SIG-M5 treated with dmso at 0.1 percent for 504 hours (cell line): ENCODE measurements at regions not wholly inside any gene's neighbourhood (a gene's known extent, or its start where the extent isn't known, plus 50 kb on each side); places are given as distances from the start of the nearest gene placed in this dataset.

Experiments used
- DNase-seq: peaks from one replicate; lab custom pipeline; 2025; ENCODE audit not compliant: unreplicated experiment; lab: John Stamatoyannopoulos, UW

DNA sequence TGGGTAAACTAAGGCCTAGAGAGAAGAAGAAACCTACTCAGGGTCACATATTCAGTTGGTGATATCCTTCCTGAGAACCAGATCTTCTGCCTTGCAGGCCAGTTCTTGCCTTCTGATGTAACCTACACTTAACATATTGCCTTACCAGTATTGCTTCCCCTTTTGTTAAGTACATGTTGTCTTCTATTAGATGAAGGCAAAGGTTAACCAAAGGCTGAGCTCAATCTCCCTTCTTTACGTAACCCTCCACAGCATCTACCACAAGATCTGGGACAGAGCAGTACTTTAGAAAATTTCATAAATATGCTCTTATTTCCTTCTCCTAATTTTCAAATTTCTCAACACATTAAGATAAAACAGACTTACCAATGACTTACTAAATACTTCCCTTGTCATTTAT, 474.4 kb downstream of the SH2D1A start:
- DNase-seq: peak; percentile 0

DNA sequence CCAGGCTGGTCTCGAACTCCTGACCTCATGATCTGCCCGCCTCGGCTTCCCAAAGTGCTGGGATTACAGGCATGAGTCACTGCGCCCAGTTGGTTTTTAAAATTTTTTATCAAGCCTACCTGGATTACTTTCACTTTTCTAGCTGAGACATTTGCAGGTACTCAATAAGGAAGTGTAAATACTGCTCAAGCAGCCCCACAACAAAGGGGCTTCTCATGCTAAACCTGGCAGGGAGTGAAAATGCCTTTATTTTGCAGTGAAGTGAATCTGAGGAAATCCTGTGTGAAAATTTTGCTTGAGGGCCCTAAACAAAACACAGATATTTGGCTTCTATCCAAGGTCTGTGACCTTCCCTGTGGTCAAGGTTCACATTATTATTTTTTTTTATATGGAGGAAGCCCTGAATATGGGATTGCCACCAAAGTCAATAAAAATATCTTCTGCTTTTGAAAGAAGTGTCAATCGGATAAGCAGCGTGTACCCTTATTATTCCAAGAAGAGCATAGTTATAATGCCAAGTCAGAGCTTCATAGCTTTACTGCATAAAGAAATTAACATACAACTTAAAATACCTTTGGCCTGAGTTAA, 481.0 kb downstream of the SH2D1A start:
- DNase-seq: no peak

DNA sequence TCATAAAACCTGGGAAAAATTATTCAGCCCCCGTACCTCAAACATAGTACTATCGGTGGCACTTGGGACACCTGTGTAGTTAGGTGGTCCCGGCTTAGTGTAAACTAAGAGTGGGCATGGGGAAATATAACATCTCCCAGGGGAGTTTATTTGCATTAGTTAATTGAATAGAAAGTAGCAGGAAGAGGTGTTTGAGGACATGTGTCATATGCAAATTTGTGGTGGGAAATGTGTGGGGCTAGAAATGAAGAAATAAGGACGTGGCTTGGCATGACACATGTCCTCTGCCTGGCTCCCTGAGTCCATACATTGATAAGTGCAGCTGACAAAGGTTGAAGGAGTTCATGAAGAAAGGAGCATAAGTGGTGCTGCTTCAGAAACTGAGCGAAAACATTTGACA, 483.6 kb downstream of the SH2D1A start:
- no peak for DNase-seq

DNA sequence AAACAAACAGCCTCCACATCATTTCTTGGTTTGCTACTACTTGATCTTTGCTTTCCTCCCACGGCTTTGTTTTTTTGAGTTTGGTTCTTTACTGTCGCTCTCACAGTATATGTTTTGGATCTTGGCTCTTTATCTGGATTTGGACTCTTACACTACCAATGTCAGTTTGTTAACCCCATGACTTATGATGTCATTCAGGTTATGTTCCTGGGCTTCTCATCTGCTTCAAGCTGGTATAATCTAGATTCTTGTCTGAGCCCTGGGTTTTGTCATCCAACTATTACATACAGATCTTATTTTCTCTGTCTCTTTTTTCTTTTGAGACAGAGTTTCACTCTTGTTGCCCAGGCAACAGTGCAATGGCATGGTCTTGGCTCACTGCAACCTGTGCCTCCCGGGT, 482.9 kb upstream of the TEX13C start:
- no peak for DNase-seq

DNA sequence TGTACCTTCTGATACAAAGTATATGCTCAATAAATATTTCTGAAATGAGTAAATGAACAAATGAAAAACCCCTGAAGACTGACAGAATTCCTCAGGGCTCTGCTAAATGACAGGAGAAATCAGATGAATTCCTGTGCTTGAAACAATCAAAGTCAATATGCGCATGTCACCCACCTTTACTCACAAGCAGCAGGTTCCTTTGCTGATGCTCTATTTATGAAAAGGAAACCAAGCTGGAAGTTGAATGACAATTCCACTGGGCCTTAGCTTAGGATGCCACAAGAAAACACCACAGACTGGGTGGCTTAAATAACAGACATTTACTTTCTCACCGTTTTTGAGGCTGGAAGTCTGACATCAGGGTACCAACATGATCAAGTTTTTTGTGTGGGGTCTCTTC, 477.5 kb upstream of the TEX13C start:
- no peak for DNase-seq

DNA sequence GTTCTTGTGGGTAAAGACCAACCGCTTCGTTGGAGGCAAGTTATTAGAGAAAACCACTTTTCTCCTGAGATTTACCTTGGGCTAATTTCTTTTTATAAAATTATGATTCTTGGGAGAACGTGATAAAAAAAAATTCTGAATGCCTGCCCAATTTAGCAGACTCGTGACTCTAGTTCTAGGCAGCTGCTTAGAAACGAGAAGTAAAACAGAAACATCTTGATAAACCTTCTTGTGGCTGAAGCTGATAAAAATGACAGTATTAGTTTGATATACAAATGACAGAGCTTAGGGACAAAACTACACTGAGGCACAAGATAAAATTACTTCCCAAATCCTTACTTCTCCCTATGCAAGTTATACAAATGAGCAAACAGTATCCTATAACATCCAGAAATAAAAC, 458.9 kb upstream of the TEX13C start:
- DNase-seq: no peak

DNA sequence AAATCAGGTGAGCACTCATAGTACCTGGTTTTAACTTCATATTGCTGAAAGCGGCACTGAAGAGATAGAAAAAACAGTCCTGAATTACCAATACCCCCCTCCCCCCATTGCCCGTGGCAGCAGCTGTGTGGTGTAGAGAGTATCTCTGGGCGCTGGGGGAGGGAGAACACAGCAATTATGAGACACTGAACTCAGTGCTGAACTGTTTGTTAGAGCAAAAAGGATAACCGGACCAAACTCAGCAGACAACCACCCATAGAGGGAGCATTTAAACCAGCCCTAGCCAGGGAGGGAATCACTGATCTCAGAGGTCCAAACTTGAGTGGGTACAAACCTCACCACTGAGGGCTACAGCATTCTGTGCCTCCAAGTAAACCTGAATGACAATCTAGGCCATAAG, 457.4 kb upstream of the TEX13C start:
- DNase-seq: no peak

DNA sequence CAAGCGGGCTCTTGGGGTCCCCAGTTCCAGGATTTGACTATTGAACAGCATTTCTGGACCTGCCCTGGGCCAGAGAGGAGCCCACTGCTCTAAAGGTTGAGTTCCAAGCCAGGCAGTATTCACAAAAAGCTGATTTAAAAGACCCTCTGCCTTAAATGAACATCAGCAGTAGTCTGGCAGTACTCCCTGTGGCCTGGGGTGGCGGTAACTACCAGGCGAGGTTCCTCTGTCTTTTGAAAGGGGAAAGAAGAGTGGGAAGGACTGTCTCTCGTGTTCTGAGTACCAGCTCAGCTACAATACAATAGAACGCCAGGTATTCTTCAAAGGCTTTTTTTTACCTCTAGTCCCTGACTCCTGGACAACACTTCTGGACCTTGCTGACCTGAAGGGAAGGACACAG, 456.4 kb upstream of the TEX13C start:
- no peak for DNase-seq

DNA sequence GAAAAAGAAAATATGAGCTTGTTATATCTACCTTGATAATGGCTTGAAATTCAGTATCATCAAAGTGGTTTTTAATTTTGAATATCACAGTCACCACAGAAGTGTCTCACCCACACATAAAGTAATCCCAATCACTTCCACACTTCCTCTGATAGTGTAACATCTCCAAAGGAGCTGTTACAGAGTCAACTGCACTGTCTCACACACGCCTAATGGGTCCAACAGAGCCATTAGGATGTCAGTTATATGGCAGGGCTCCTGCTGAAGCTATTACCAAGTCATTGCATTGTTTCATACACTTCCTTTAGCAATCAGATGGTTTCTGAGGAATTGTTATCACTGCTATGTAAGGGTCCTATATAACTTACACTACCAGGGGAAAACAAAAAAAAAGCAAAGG, 432.1 kb upstream of the TEX13C start:
- DNase-seq: no peak

DNA sequence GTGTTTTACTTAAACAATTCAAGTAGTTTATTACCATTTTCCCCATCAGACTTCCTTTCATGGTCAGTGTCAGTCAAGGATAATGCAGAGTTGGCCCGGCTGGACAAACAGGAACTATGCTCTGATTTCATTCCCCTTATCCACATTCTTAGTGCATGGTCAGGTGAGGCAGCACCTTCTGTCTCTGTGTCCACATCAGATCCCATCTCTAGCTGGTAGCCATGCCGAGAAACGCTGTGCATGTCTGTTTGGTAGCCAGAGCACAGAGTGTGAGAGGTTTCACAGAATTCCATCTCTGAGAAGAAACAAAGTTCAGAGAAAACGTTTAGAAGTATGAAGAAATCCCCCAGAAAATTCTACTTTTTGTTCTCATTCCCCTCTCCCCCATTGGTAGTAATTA, 423.7 kb upstream of the TEX13C start:
- DNase-seq: no peak

DNA sequence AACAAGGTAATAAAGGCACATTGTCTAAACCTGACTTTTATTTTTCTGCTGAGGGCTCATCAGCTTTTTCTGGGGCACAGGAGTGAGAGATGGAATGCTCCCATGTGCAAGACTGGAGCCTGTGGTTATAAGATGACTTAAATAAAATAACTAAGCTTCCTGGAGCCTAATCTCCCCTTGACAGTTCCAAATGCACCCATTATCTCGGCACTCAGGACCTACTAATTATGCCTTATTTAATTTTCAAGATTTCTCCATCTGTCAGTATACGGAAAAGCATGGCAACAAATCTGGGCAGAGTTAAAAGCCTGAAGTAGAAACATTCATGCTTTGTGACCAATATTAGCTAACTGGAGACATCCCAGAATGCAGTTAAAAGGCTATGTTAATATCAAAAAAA, 416.7 kb upstream of the TEX13C start:
- no peak for DNase-seq

DNA sequence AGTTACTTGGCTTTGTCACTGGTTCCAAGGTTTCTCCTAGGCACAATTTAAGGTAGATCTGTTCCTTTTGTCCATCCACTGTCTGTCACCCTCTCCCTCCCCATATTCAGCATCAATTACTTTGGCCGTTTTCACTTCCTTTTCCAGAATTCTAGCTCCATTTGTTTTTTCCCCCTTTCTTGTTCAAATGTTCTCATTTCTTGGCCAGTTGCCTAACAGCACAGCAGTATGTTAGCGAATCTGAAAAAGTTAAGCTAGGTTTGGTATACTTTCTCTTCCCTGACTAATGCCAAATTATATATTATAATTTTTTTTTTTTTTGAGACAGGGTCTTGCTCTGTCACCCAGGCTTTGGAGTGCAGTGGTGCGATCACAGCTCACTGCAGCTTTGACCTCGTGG, 409.1 kb upstream of the TEX13C start:
- DNase-seq: no peak

DNA sequence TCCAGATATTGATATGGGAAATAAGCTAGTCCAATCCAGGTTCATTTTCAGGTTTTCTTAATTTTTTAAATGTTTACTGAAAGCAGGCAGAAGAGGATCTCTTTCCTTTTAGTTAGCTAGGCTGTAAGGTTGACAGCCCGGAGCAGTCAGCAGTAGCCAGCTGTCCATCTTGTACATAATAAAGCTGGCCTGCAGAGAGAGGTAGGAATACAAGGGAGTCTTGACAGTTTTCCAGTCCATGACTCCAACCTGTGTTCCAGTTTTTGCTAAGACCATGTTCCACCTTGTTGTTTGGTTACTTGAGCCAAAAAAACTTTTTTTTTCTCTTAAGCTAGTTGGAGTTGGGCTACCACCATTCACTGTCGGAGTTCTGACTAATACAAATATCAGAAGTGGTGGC, 402.7 kb upstream of the TEX13C start:
- DNase-seq: no peak

DNA sequence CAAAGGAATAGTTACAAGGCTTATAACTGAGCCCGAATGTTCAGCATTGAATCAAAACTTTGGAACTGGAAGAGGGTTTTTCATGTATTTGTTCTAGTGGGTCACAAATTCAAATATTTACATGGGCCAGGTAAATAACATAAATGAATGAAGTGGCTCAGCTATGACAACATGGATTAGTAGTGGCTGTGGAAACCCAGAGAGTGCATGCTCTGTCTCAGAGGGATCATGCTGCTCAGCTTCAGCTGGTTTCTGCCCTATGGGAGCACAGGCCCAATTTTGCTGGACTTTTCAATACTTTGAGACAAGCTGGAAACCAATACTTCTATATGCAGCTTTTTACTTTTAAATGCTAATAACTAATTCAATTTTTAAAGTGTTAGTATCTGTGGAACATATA, 394.0 kb upstream of the TEX13C start:
- no peak for DNase-seq

DNA sequence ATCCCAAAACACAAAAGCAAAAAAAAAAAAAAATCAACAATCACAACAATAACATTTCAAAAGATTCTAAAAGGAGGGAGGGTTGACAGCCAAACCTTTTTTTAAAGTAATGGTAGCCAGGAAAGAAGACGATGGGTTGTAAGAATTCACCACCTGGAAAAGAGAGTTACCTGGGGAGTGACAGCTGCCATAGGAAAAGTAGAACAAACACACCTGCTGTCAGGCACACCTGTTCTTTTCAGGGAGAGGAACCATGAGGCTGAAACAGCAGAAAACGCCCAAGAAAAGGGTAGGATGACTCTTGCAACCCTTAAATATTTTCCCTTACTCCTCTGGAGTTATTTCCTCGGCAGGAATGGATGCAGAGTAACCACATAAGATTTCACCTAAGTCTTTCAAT, 388.4 kb upstream of the TEX13C start:
- DNase-seq: no peak

DNA sequence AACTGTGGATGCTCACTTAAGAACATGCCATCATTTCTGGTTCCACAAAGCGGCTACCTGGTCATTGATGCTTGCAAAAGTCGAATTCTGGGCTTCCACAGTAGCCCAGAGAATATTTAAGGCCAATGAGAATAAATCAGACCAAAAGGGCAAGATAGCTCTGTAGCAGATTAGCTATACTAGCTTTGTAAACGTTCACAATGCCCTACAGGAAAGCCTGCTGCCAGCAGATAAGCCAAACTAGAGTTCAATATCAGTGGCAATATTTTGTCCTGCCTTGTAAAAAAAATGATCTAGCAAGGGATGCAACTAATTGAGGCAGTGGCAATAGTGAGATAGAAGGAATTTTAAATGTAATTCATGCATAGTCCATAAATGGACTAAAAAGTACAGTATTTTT, 387.7 kb upstream of the TEX13C start:
- DNase-seq: no peak

DNA sequence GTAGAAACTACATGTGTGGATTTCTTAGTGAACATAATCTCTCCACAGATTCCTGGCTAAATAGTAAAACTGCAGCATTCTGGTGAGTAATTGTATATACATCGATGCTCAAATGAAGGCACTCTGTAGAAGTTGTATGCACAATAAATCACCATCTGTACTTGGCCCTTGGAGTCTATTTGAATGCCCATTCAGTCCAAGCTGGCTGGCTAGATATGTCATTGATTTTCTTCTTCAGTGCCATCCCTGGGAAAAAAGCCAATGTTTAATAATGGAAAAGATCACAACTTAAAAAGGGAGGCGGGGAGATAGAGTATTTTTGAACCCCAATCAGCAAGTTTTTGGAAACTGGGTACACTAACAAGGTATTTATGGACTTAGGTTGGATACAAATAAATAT, 381.0 kb upstream of the TEX13C start:
- DNase-seq: no peak

DNA sequence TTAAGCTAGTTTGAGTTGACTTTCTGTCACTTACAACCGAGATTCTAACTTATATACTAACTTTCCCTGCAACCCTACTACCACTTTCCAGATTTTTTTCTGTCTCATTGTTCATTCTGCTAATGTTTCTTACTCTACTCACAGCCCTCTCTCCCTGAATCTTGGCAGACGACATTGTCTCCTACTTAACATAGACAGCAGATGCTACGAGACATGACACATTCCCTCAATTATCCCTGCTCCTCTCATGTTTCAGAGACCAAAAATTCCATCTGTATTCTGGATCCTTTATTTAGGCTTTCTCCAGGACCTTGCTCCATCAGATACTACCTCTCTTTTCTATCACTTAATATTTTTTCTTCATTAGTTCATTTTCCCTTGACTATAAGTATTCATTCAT, 379.1 kb upstream of the TEX13C start:
- no peak for DNase-seq

DNA sequence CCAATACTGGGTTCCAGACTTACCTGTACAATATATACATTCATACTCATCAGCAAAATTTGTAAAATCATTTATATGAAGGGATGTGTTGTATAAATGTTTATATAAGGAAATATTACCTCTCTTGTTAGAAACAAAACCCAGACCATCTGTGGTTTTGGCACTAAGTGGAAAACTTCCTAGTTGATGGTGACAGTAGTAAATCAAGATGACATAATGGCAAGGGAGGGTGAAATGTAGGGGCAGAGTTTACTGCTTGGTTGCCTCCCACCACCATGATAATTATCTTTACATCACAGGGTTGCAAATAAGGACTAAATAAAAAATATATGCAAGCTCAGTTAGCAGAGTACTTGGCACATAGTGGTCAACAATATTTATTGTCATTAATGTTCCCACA, 365.3 kb upstream of the TEX13C start:
- no peak for DNase-seq

DNA sequence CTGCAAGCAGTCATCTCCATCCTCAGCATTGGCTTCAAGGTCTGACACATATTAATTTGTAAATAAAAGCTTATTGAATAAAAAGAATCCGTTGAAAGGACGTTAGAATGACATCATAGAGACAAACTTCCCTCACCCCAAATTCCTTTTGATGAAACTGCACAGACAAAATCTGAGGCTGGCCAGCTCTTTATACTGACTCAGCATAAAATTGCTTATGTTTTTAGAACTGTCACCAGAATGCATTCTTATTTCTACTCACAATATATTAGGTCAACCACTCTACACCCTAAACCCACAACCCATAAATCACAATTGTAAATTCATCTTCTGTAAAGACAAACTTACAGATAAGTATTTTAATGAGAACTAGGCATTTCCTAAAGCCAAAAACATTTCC, 359.2 kb upstream of the TEX13C start:
- no peak for DNase-seq

DNA sequence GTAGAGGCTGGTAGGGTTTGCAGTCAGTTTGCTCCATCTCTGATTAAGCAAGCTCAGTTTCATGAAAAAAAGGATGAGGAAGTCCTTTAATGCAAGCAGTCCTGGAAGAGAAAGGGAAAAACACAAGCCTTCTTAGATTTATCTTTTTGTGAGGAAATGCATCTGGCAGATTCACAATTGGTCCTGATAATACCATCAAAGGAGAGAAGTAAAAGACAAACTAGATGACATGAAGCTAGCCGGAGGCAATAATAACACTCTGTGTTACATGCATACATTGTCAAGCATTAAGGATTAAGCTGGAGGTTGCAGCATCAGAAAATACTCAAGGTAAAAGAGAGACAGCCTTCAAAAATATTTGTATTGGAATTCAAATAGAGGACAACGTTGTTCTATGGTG, 356.0 kb upstream of the TEX13C start, which contains the start of gene TENM1:
TSS of gene TENM1 (minus strand) at position 101 of the 400 bp plus-strand sequence.
- DNase-seq: no peak

DNA sequence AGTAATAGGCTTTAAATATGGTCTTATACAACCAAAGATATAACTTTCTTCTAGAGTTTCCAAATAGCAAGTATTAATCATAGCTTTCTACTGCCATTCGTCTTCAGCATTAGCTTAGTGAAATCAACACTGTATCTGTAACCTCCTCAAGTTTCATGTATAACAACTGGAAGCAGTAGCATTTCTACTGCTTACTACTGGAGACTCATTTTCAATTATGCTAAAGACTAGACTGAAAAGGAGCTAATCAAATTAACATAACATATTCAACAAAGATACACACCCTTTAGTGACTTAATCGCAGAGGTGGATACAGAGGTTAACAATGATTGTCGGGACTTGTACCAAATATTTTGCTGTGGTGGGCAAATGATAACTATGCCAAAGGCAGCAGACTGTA, 344.2 kb upstream of the TEX13C start:
- no peak for DNase-seq

DNA sequence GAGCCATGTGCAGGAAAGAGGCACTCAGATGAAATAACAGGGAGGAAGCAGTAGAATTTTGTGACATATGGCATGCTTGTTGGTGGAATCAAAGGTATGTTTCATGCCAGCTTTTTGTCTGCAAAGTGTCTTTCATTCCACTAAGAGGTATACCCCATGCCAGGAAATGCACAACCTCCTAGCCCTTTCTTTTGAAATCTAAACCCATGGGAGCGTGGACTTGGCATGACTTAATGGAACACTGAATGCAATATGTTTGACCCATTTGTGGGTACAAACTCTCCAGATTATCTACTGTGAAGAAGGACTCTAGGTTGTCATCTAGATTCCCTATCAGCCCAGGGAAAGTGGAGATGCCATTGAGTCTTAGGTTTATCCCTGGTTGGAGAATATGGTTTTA, 338.3 kb upstream of the TEX13C start:
- DNase-seq: no peak
